T47D (cell line): ENCODE measurements at regions not wholly inside any gene's neighbourhood (a gene's known extent, or its start where the extent isn't known, plus 50 kb on each side); places are given as distances from the start of the nearest gene placed in this dataset.
"Not testable (repeated sequence)": the region's sequence is repeated elsewhere in the genome, so short reads cannot be mapped to it uniquely, and the experiment has no call there.

Experiments used
- DNase-seq, 2 experiments: peaks; one replicate each; pipeline versions ENCODE4 v3.0.0 to v3.0.0-alpha.2; 2011 to 2012; ENCODE audit warnings: low read depth in 1 of 2, low spot score in 1 of 2
- JUND ChIP-seq: IDR thresholded peaks from 2 replicates; pipeline ENCODE4 v1.6.1; 2012; ENCODE audit warnings: low read depth
- in situ Hi-C: cut with HindIII; loops from 2 replicates; pipeline ENCODE4 v1.10.0; 2016; ENCODE audit warnings: low sequenced_read_pairs, low pct_unique_long_range_greater_than_20kb

GRCh38 chr9:82052081-82052480, 63.5 kb downstream of the SPATA31D1 start:
- no peak for TF ChIP-seq JUND
- in situ Hi-C loops: no loop called here
- DNase-seq: no peak

- TF ChIP-seq JUND: no peak
- in situ Hi-C loops: no loop called here
- DNase-seq: no peak
Observed at GRCh38 chr9:82054264-82055015, 65.9 kb downstream of the SPATA31D1 start.

- no peak for DNase-seq
- in situ Hi-C loops: no loop called here
- no peak for TF ChIP-seq JUND
Observed at GRCh38 chr9:82057805-82058204, 69.2 kb downstream of the SPATA31D1 start.

- DNase-seq, in situ Hi-C loops: not testable (repeated sequence)
Observed at GRCh38 chr9:82061801-82062200, 73.2 kb downstream of the SPATA31D1 start.

GRCh38 chr9:82062245-82062644, 73.7 kb downstream of the SPATA31D1 start:
- no peak for TF ChIP-seq JUND
- DNase-seq: no peak
- in situ Hi-C loops: no loop called here

- DNase-seq: peak in 1 of 2 experiments; percentile 6
- no peak for TF ChIP-seq JUND
- in situ Hi-C loops: no loop called here
Observed at GRCh38 chr9:82073551-82074543, 85.3 kb downstream of the SPATA31D1 start.

GRCh38 chr9:82080265-82080664, 91.7 kb downstream of the SPATA31D1 start:
- in situ Hi-C loops: no loop called here
- no peak for TF ChIP-seq JUND
- DNase-seq: no peak

GRCh38 chr9:82081496-82081895, 92.9 kb downstream of the SPATA31D1 start:
- TF ChIP-seq JUND: no peak
- in situ Hi-C loops: no loop called here
- no peak for DNase-seq

GRCh38 chr9:82082563-82082962, 94.0 kb downstream of the SPATA31D1 start:
- no peak for TF ChIP-seq JUND
- DNase-seq: no peak
- in situ Hi-C loops: no loop called here

- no peak for DNase-seq
- no peak for TF ChIP-seq JUND
- in situ Hi-C loops: no loop called here
Observed at GRCh38 chr9:82088591-82088990, 100.0 kb downstream of the SPATA31D1 start.

GRCh38 chr9:82090046-82090445, 101.5 kb downstream of the SPATA31D1 start:
- TF ChIP-seq JUND: no peak
- no peak for DNase-seq
- in situ Hi-C loops: no loop called here

GRCh38 chr9:82091100-82091499, 102.5 kb downstream of the SPATA31D1 start:
- TF ChIP-seq JUND: no peak
- no peak for DNase-seq
- in situ Hi-C loops: no loop called here

- no peak for TF ChIP-seq JUND
- no peak for DNase-seq
- in situ Hi-C loops: no loop called here
Observed at GRCh38 chr9:82091610-82092009, 103.0 kb downstream of the SPATA31D1 start.
